H9 (cell line): ENCODE measurements at regions not wholly inside any gene's neighbourhood (a gene's known extent, or its start where the extent isn't known, plus 50 kb on each side); places are given as distances from the start of the nearest gene placed in this dataset.

Experiments used
- DNase-seq: peaks from one replicate; pipeline ENCODE4 v3.0.0-alpha.2; 2017
- H2AFZ ChIP-seq: one replicate; pipeline ENCODE4 v1.6.1; 2013; ENCODE audit warnings: mild to moderate bottlenecking, low read length, control low read depth, moderate library complexity
- H2AK5ac ChIP-seq: 2 replicates; pipeline ENCODE4 v1.6.1; 2013; ENCODE audit warnings: low read length, control low read depth, mixed read lengths; ENCODE audit not compliant: insufficient read length
- H2BK120ac ChIP-seq: one replicate; pipeline ENCODE4 v1.6.1; 2013; ENCODE audit warnings: low read depth, mild to moderate bottlenecking, low read length, control low read depth, inconsistent platforms; ENCODE audit not compliant: poor library complexity, severe bottlenecking
- H2BK12ac ChIP-seq: 2 replicates; pipeline ENCODE4 v1.6.1; 2013; ENCODE audit warnings: low read length, control low read depth, mixed read lengths, low read depth; ENCODE audit not compliant: insufficient read length
- H2BK15ac ChIP-seq: 2 replicates; pipeline ENCODE4 v1.6.1; 2013; ENCODE audit warnings: low read depth, low read length, control low read depth
- H2BK20ac ChIP-seq: one replicate; pipeline ENCODE4 v1.6.1; 2013; ENCODE audit warnings: low read depth, mild to moderate bottlenecking, low read length, control low read depth, inconsistent platforms; ENCODE audit not compliant: poor library complexity, severe bottlenecking
- H2BK5ac ChIP-seq: 2 replicates; pipeline ENCODE4 v1.6.1; 2013; ENCODE audit warnings: low read length, control low read depth, mixed read lengths; ENCODE audit not compliant: insufficient read length
- H3K14ac ChIP-seq: 2 replicates; pipeline ENCODE4 v1.6.1; 2013; ENCODE audit warnings: low read length, control low read depth; ENCODE audit not compliant: insufficient read depth
- H3K18ac ChIP-seq: 2 replicates; pipeline ENCODE4 v1.6.1; 2013; ENCODE audit warnings: low read depth, mild to moderate bottlenecking, mixed read lengths, low read length, control low read depth; ENCODE audit not compliant: insufficient read length
- H3K23ac ChIP-seq: 2 replicates; pipeline ENCODE4 v1.6.1; 2013; ENCODE audit warnings: low read length, control low read depth, mixed read lengths, low read depth; ENCODE audit not compliant: insufficient read length
- H3K23me2 ChIP-seq: 2 replicates; pipeline ENCODE4 v1.6.1; 2013; ENCODE audit warnings: low read depth, mild to moderate bottlenecking, mixed read lengths, low read length, control low read depth; ENCODE audit not compliant: insufficient read length, poor library complexity, severe bottlenecking
- H3K27ac ChIP-seq: 2 replicates; pipeline ENCODE4 v1.5.1; 2013; ENCODE audit warnings: low read length, control low read depth, mixed read lengths, low read depth; ENCODE audit not compliant: insufficient read length
- H3K27me3 ChIP-seq: 2 replicates; pipeline ENCODE4 v1.6.1; 2013; ENCODE audit warnings: low read length, control low read depth, inconsistent platforms; ENCODE audit not compliant: insufficient read depth
- H3K4ac ChIP-seq: 2 replicates; pipeline ENCODE4 v1.6.1; 2013; ENCODE audit warnings: low read depth, mild to moderate bottlenecking, control low read depth, inconsistent platforms, low read length, moderate library complexity
- H3K4me1 ChIP-seq: 2 replicates; pipeline ENCODE4 v1.6.1; 2013; ENCODE audit warnings: low read length, control low read depth, inconsistent platforms; ENCODE audit not compliant: insufficient read depth
- H3K4me2 ChIP-seq: 2 replicates; pipeline ENCODE4 v1.6.1; 2013; ENCODE audit warnings: low read length, control low read depth, mixed read lengths; ENCODE audit not compliant: insufficient read length, insufficient read depth
- H3K56ac ChIP-seq: 2 replicates; pipeline ENCODE4 v1.6.1; 2013; ENCODE audit warnings: low read depth, mild to moderate bottlenecking, mixed read lengths, low read length, control low read depth; ENCODE audit not compliant: insufficient read length
- H3K79me1 ChIP-seq: 2 replicates; pipeline ENCODE4 v1.6.1; 2013; ENCODE audit warnings: low read depth, mild to moderate bottlenecking, moderate library complexity, low read length, control low read depth, inconsistent platforms; ENCODE audit not compliant: insufficient read depth, poor library complexity, severe bottlenecking
- H3K79me2 ChIP-seq: 2 replicates; pipeline ENCODE4 v1.6.1; 2013; ENCODE audit warnings: low read length, control low read depth, inconsistent platforms; ENCODE audit not compliant: insufficient read depth
- H3K9ac ChIP-seq: 2 replicates; pipeline ENCODE4 v1.6.1; 2013; ENCODE audit warnings: low read length, control low read depth, mixed read lengths; ENCODE audit not compliant: insufficient read length; ENCODE audit errors: extremely low read depth
- H3K9me3 ChIP-seq: one replicate; pipeline ENCODE4 v1.6.1; 2013; ENCODE audit warnings: low read depth, low read length, inconsistent platforms; ENCODE audit not compliant: control insufficient read depth
- H3T11ph ChIP-seq: one replicate; pipeline ENCODE4 v1.6.1; 2013; ENCODE audit warnings: mild to moderate bottlenecking, low read length, control low read depth, inconsistent platforms
- H4K20me1 ChIP-seq: one replicate; pipeline ENCODE4 v1.6.1; 2013; ENCODE audit not compliant: control insufficient read depth, insufficient read length, insufficient read depth
- H4K5ac ChIP-seq: 2 replicates; pipeline ENCODE4 v1.6.1; 2013; ENCODE audit warnings: low read depth, mild to moderate bottlenecking, mixed read lengths, low read length, control low read depth; ENCODE audit not compliant: insufficient read length
- H4K8ac ChIP-seq: replicated peaks from 2 replicates; pipeline ENCODE4 v1.6.1; 2013; ENCODE audit warnings: low read length, control low read depth, mixed read lengths, low read depth; ENCODE audit not compliant: insufficient read length
- H4K91ac ChIP-seq: 2 replicates; pipeline ENCODE4 v1.6.1; 2013; ENCODE audit warnings: low read depth, mild to moderate bottlenecking, moderate library complexity, mixed read lengths, low read length, control low read depth; ENCODE audit not compliant: insufficient read length
- H3K27ac Mint-ChIP-seq, 3 experiments: 2 replicates in 2 of 3; 3 replicates in 1 of 3; pipeline ENCODE4 v1.8.0; 2020 to 2021; ENCODE audit warnings: mixed read lengths in 3 of 3, mild to moderate bottlenecking in 1 of 3, moderate library complexity in 1 of 3
- H3K27me3 Mint-ChIP-seq: 2 replicates; pipeline ENCODE4 v1.8.0; 2021; ENCODE audit warnings: low read depth, mild to moderate bottlenecking, moderate library complexity, mixed read lengths
- H3K36me3 Mint-ChIP-seq, 3 experiments: 2 replicates in 2 of 3; 3 replicates in 1 of 3; pipeline ENCODE4 v1.8.0; 2020 to 2021; ENCODE audit warnings: low read depth in 3 of 3, mixed read lengths in 3 of 3; ENCODE audit not compliant: insufficient read depth in 1 of 3
- H3K4me1 Mint-ChIP-seq, 2 experiments: 2 replicates each; pipeline ENCODE4 v1.8.0; 2020; ENCODE audit warnings: mixed read lengths in 2 of 2
- H3K4me3 Mint-ChIP-seq, 2 experiments: 2 replicates in 1 of 2; 3 replicates in 1 of 2; pipeline ENCODE4 v1.8.0; 2020 to 2021; ENCODE audit warnings: mild to moderate bottlenecking in 2 of 2, mixed read lengths in 2 of 2, moderate library complexity in 1 of 2
- H3K9me3 Mint-ChIP-seq, 2 experiments: 2 replicates in 1 of 2; 3 replicates in 1 of 2; pipeline ENCODE4 v1.8.0; 2020; ENCODE audit warnings: mild to moderate bottlenecking in 2 of 2, mixed read lengths in 2 of 2, moderate library complexity in 1 of 2
- WGBS: extraction: QIAGEN DNeasy Blood & Tissue Kit; methylation state at CpG from one replicate; pipeline ENCODE4 v1.1.7; 2013; ENCODE audit warnings: missing lambda C conversion rate, low lambda C conversion rate, mixed read lengths; ENCODE audit not compliant: insufficient read length; ENCODE audit errors: extremely low coverage; 5-methylcytosine and 5-hydroxymethylcytosine counted together
- TF ChIP-seq, protein P1 (sequence below): fragments of 200-600 bp; sonication (generic); conservative IDR thresholded peaks from 3 replicates; pipeline ENCODE4 v1.8.0; 2021; ENCODE audit warnings: antibody characterized with exemption, mild to moderate bottlenecking

DNA sequence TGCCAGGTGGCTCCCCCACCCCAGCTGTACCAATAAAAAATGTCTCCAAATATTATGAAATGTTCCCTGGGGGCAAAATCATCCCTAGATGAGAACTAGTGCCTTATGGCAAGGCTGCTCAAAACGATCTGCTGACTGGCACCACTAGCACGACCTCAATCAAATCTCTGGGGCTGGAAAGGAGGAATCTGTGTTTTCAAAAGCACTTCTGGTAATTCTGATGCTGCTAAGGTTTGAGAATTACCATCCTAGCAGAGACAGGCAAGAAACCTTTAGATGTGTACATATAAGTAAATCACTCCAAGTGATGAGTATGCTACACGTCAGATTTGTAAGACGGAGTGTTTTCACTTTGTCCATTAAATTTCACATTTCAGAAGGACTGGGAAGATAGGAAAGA, 360.1 kb upstream of the THRB start:
- no peak overlapping the region for H3K27ac Mint-ChIP-seq
- Histone ChIP-seq H3K18ac (no peak overlapping the region), H2BK5ac (no peak overlapping the region), H3K23me2 (no peaks in the 10 kb centered on the region), H4K20me1 (no peaks in the 10 kb centered on the region), H3T11ph (no peak overlapping the region), H3K79me1 (no peaks in the 10 kb centered on the region), H2BK120ac (no peak overlapping the region), H3K9ac (no peak overlapping the region), H3K9me3 (no peaks in the 10 kb centered on the region), H2AFZ (no peak overlapping the region), H3K56ac (no peak overlapping the region), H4K5ac (no peak overlapping the region), H3K79me2 (no peaks in the 10 kb centered on the region), H2AK5ac (no peak overlapping the region), H2BK12ac (no peak overlapping the region), H3K27me3 (no peaks in the 10 kb centered on the region), H3K23ac (no peak overlapping the region), H4K8ac (no peak overlapping the region), H3K4ac (no peak overlapping the region), H3K4me2 (no peak overlapping the region), H2BK15ac (no peak overlapping the region), H4K91ac (no peak overlapping the region), H3K27ac (no peak overlapping the region), H3K4me1 (no peaks in the 10 kb centered on the region; the same call in 1 of the 2 replicates), H2BK20ac (no peak overlapping the region), H3K14ac (no peak overlapping the region)
- H3K27me3 Mint-ChIP-seq = no peaks in the 10 kb centered on the region
- peaks cover 19 to 27% of the 10 kb centered on the region in 2 experiments for H3K4me1 Mint-ChIP-seq
- H3K4me3 Mint-ChIP-seq = no peak overlapping the region
- TF ChIP-seq, protein P1, sequence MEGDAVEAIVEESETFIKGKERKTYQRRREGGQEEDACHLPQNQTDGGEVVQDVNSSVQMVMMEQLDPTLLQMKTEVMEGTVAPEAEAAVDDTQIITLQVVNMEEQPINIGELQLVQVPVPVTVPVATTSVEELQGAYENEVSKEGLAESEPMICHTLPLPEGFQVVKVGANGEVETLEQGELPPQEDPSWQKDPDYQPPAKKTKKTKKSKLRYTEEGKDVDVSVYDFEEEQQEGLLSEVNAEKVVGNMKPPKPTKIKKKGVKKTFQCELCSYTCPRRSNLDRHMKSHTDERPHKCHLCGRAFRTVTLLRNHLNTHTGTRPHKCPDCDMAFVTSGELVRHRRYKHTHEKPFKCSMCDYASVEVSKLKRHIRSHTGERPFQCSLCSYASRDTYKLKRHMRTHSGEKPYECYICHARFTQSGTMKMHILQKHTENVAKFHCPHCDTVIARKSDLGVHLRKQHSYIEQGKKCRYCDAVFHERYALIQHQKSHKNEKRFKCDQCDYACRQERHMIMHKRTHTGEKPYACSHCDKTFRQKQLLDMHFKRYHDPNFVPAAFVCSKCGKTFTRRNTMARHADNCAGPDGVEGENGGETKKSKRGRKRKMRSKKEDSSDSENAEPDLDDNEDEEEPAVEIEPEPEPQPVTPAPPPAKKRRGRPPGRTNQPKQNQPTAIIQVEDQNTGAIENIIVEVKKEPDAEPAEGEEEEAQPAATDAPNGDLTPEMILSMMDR = no peak
- DNase-seq = no peak
- H3K9me3 Mint-ChIP-seq = no peaks in the 10 kb centered on the region
- H3K36me3 Mint-ChIP-seq = no peaks in the 10 kb centered on the region
- WGBS = no CpG with 5 or more reads among the region's 4 CpGs
